SK-N-SH (cell line): ENCODE measurements at regions not wholly inside any gene's neighbourhood (a gene's known extent, or its start where the extent isn't known, plus 50 kb on each side); places are given as distances from the start of the nearest gene placed in this dataset.

Experiments
- EP300 ChIP-seq, 2 experiments: IDR thresholded peaks; 2 replicates each; pipeline versions ENCODE4 v1.4.0 to v1.6.1; 2012; ENCODE audit warnings: borderline replicate concordance in 1 of 2, low read depth in 1 of 2, low read length in 1 of 2
- FOXM1 ChIP-seq: IDR thresholded peaks from 2 replicates; pipeline ENCODE4 v1.4.0; 2012; ENCODE audit warnings: low read depth, mild to moderate bottlenecking
- MAX ChIP-seq: IDR thresholded peaks from 2 replicates; pipeline ENCODE4 v1.4.0; 2012; ENCODE audit warnings: low read depth
- POLR2AphosphoS5 ChIP-seq: IDR thresholded peaks from 2 replicates; pipeline ENCODE4 v1.6.1; 2012; ENCODE audit warnings: low read depth, low read length
- RAD21 ChIP-seq: IDR thresholded peaks from 2 replicates; pipeline ENCODE4 v1.6.1; 2012; ENCODE audit warnings: mild to moderate bottlenecking, low read length
- TAF1 ChIP-seq: IDR thresholded peaks from 2 replicates; pipeline ENCODE4 v1.6.1; 2012; ENCODE audit warnings: low read depth, mild to moderate bottlenecking, low read length, moderate library complexity, borderline replicate concordance
- TF ChIP-seq, protein P1 (sequence below): fragments of 200-600 bp; sonication (generic); IDR thresholded peaks from 2 replicates; pipeline ENCODE4 v1.6.1; 2017; ENCODE audit warnings: antibody characterized with exemption, mild to moderate bottlenecking, moderate library complexity
- TF ChIP-seq, protein P2 (sequence below): IDR thresholded peaks from 2 replicates; pipeline ENCODE4; 2012
- TF ChIP-seq, protein P3 (sequence below): IDR thresholded peaks from 2 replicates; pipeline ENCODE4 v1.4.0; 2012; ENCODE audit warnings: low read depth, borderline replicate concordance

- TF ChIP-seq, protein P1, sequence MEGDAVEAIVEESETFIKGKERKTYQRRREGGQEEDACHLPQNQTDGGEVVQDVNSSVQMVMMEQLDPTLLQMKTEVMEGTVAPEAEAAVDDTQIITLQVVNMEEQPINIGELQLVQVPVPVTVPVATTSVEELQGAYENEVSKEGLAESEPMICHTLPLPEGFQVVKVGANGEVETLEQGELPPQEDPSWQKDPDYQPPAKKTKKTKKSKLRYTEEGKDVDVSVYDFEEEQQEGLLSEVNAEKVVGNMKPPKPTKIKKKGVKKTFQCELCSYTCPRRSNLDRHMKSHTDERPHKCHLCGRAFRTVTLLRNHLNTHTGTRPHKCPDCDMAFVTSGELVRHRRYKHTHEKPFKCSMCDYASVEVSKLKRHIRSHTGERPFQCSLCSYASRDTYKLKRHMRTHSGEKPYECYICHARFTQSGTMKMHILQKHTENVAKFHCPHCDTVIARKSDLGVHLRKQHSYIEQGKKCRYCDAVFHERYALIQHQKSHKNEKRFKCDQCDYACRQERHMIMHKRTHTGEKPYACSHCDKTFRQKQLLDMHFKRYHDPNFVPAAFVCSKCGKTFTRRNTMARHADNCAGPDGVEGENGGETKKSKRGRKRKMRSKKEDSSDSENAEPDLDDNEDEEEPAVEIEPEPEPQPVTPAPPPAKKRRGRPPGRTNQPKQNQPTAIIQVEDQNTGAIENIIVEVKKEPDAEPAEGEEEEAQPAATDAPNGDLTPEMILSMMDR = no peak
- no peak for TF ChIP-seq EP300 (IDR thresholded peaks at IDR 0.05; ENCODE audit: borderline replicate concordance in 1 of 2, low read depth in 1 of 2, low read length in 1 of 2)
- TF ChIP-seq TAF1 = no peak
- no peak for TF ChIP-seq RAD21
- TF ChIP-seq, protein P2, sequence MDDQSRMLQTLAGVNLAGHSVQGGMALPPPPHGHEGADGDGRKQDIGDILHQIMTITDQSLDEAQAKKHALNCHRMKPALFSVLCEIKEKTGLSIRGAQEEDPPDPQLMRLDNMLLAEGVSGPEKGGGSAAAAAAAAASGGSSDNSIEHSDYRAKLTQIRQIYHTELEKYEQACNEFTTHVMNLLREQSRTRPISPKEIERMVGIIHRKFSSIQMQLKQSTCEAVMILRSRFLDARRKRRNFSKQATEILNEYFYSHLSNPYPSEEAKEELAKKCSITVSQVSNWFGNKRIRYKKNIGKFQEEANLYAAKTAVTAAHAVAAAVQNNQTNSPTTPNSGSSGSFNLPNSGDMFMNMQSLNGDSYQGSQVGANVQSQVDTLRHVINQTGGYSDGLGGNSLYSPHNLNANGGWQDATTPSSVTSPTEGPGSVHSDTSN = no peak
- no peak for TF ChIP-seq MAX
- TF ChIP-seq FOXM1 = no peak
- TF ChIP-seq, protein P3, sequence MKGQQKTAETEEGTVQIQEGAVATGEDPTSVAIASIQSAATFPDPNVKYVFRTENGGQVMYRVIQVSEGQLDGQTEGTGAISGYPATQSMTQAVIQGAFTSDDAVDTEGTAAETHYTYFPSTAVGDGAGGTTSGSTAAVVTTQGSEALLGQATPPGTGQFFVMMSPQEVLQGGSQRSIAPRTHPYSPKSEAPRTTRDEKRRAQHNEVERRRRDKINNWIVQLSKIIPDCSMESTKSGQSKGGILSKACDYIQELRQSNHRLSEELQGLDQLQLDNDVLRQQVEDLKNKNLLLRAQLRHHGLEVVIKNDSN = no peak
- no peak for TF ChIP-seq POLR2AphosphoS5
Observed at GRCh38 chr6:153251326-153251725, 120.2 kb upstream of the RGS17 start.
